DND-41 (cell line): ENCODE measurements at regions not wholly inside any gene's neighbourhood (a gene's known extent, or its start where the extent isn't known, plus 50 kb on each side); places are given as distances from the start of the nearest gene placed in this dataset.
"Not testable (repeated sequence)": the region's sequence is repeated elsewhere in the genome, so short reads cannot be mapped to it uniquely, and the experiment has no call there.

Experiments used
- ATAC-seq: fragments of 200-7000 bp; cut with Tn5 transposase; 3 replicates; pipeline ENCODE4 v1.9.1; 2021; ENCODE audit warnings: low read depth; ENCODE audit not compliant: insufficient read depth
- DNase-seq: peaks from one replicate; pipeline ENCODE4 v3.0.0-alpha.2; 2020
- H2AFZ ChIP-seq: 2 replicates; pipeline ENCODE4 v1.6.0; 2012; ENCODE audit warnings: low read depth, low read length
- H3K27ac ChIP-seq: 2 replicates; pipeline ENCODE4 v1.5.1; 2012; ENCODE audit warnings: low read length, inconsistent platforms
- H3K27me3 ChIP-seq: fragments of 200-600 bp; sonication (generic); 2 replicates; pipeline ENCODE4 v1.6.0; 2012; ENCODE audit warnings: low read length, mild to moderate bottlenecking, inconsistent platforms; ENCODE audit not compliant: insufficient read depth, poor library complexity
- H3K36me3 ChIP-seq: 2 replicates; pipeline ENCODE4 v1.5.1; 2012; ENCODE audit warnings: low read length, inconsistent platforms; ENCODE audit not compliant: insufficient read depth
- H3K4me1 ChIP-seq: 2 replicates; pipeline ENCODE4 v1.5.1; 2012; ENCODE audit warnings: mild to moderate bottlenecking, low read length; ENCODE audit not compliant: insufficient read depth
- H3K4me2 ChIP-seq: 2 replicates; pipeline ENCODE4 v1.6.0; 2012; ENCODE audit warnings: mild to moderate bottlenecking, moderate library complexity, low read length, inconsistent platforms; ENCODE audit not compliant: insufficient read depth
- H3K4me3 ChIP-seq, 2 experiments: fragments of 200-600 bp in 1 of 2; shearing (Covaris generic) in 1 of 2; 2 replicates each; pipeline ENCODE4 v1.5.1; 2012 to 2016; ENCODE audit warnings: inconsistent platforms in 2 of 2, low read length in 2 of 2, mild to moderate bottlenecking in 2 of 2, low read depth in 1 of 2, moderate library complexity in 1 of 2
- H3K79me2 ChIP-seq: 2 replicates; pipeline ENCODE4 v1.6.0; 2012; ENCODE audit warnings: low read length, inconsistent platforms; ENCODE audit not compliant: insufficient read depth
- H3K9ac ChIP-seq: 2 replicates; pipeline ENCODE4 v1.6.0; 2012; ENCODE audit warnings: low read depth, mild to moderate bottlenecking, inconsistent platforms, low read length, moderate library complexity
- H3K9me3 ChIP-seq: 2 replicates; pipeline ENCODE4 v1.5.1; 2012; ENCODE audit warnings: low read length, moderate library complexity, mild to moderate bottlenecking, inconsistent platforms; ENCODE audit not compliant: insufficient read depth, severe bottlenecking
- H4K20me1 ChIP-seq: 2 replicates; pipeline ENCODE4 v1.6.0; 2012; ENCODE audit warnings: low read length; ENCODE audit not compliant: insufficient read depth
- EZH2 ChIP-seq: IDR thresholded peaks from 3 replicates; pipeline ENCODE4 v1.6.1; 2012; ENCODE audit warnings: borderline replicate concordance, low read depth, mild to moderate bottlenecking, moderate library complexity, low read length, inconsistent platforms; ENCODE audit not compliant: severe bottlenecking
- TF ChIP-seq, protein P1 (sequence below): IDR thresholded peaks from 2 replicates; pipeline ENCODE4 v1.5.1; 2012; ENCODE audit warnings: borderline replicate concordance, low read length, moderate library complexity, mild to moderate bottlenecking; ENCODE audit not compliant: poor library complexity, severe bottlenecking; ENCODE audit errors: extremely low read depth

DNA sequence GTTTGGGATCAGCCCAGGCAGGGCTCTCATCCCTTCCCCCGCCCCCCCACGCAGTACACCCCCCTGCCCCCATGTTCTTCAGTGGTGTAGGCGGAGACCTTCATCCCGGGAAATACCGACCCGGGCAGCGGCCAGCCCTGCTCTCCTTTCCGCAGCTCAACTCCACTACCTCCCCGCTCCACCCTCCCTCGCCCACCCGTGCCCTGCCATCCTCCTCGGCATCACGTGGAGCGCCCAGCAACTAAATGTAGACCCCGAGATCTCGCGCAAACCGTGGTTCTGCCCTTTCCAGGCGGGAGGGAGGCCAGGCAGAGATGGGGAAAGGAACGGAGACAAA lies 1932.2 kb upstream of the DEFB115 start:
- no peak overlapping the region for H3K27ac ChIP-seq
- no peak overlapping the region for H3K4me3 ChIP-seq
- DNase-seq: no peak
- H3K79me2 ChIP-seq: no peaks in the 10 kb centered on the region
- no peak overlapping the region for H3K9ac ChIP-seq
- no peaks in the 10 kb centered on the region for H4K20me1 ChIP-seq
- H3K27me3 ChIP-seq: no peaks in the 10 kb centered on the region
- no peaks in the 10 kb centered on the region for H3K36me3 ChIP-seq
- H3K4me1 ChIP-seq: no peaks in the 10 kb centered on the region
- TF ChIP-seq, protein P1, sequence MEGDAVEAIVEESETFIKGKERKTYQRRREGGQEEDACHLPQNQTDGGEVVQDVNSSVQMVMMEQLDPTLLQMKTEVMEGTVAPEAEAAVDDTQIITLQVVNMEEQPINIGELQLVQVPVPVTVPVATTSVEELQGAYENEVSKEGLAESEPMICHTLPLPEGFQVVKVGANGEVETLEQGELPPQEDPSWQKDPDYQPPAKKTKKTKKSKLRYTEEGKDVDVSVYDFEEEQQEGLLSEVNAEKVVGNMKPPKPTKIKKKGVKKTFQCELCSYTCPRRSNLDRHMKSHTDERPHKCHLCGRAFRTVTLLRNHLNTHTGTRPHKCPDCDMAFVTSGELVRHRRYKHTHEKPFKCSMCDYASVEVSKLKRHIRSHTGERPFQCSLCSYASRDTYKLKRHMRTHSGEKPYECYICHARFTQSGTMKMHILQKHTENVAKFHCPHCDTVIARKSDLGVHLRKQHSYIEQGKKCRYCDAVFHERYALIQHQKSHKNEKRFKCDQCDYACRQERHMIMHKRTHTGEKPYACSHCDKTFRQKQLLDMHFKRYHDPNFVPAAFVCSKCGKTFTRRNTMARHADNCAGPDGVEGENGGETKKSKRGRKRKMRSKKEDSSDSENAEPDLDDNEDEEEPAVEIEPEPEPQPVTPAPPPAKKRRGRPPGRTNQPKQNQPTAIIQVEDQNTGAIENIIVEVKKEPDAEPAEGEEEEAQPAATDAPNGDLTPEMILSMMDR: no peak
- no peak for TF ChIP-seq EZH2
- no peak for ATAC-seq
- no peak overlapping the region for H3K4me2 ChIP-seq
- no peak overlapping the region for H2AFZ ChIP-seq
- peaks cover 10% of the 10 kb centered on the region for H3K9me3 ChIP-seq

DNA sequence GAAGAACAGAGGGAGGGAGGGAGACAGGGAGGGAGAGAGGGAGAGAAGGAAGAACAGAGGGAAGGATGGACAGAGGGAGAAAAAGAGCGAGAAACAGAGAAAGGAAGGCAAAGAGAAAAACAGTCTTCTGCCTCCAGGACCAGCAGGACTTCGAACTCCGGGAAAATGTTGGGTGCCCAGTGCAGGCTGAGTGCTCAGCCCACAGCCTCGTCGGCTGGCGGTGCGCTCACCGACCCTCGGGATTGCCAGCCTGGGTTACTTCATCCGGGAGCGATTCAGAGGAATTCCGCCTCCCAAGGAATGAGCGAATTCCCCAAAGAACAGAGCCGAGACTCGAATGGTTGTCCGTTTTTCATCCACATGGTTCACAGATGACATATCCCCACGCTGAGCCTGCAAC lies 1931.7 kb upstream of the DEFB115 start:
- not testable (repeated sequence) for H3K4me1 ChIP-seq, DNase-seq, H3K4me3 ChIP-seq, H3K27me3 ChIP-seq, ATAC-seq, H3K4me2 ChIP-seq, H3K79me2 ChIP-seq, H4K20me1 ChIP-seq, H3K36me3 ChIP-seq, H2AFZ ChIP-seq, H3K9ac ChIP-seq, H3K27ac ChIP-seq
- peaks cover 13% of the 10 kb centered on the region for H3K9me3 ChIP-seq

DNA sequence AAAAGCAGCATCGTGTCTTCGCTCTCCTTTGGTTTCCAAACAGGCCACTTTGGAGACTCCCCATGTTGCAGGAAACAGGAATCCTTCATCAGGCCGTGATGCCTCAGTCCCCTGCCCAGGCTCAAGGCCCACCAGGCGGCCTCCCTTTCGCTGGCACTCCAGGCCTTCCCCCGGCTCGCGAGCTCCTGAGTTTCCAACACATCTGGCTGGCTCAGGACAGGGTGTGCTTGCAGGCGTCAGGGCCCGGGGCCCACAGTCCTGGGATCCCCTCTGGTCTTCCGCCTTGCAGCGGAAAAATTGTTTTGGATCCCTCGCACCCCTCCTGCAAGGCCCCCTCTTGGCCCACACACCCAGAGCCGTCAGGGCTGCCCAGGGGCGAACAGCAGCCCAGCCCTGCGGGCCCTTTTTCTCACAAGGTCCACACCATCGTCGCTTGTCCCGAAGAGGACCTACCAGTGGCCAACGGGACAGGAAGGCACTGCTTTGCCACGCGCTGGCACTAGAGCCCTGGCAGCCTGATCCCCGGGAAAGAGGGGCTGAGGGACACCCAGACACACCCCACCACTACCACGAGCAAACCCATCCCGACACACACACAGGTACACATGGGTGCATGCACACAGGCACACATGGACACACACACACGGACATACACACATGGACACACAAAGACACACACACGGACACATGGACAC lies 1930.9 kb upstream of the DEFB115 start:
- H3K27me3 ChIP-seq: no peaks in the 10 kb centered on the region
- no peaks in the 10 kb centered on the region for H3K4me1 ChIP-seq
- no peak overlapping the region for H3K4me3 ChIP-seq
- no peak overlapping the region for H3K4me2 ChIP-seq
- H2AFZ ChIP-seq: no peak overlapping the region
- H3K79me2 ChIP-seq: no peaks in the 10 kb centered on the region
- no peaks in the 10 kb centered on the region for H3K36me3 ChIP-seq
- H3K27ac ChIP-seq: no peak overlapping the region
- no peaks in the 10 kb centered on the region for H4K20me1 ChIP-seq
- no peak for DNase-seq
- H3K9ac ChIP-seq: no peak overlapping the region
- H3K9me3 ChIP-seq: peaks cover 20% of the 10 kb centered on the region
- TF ChIP-seq, protein P1: no peak
- no peak for TF ChIP-seq EZH2
- ATAC-seq: no peak

DNA sequence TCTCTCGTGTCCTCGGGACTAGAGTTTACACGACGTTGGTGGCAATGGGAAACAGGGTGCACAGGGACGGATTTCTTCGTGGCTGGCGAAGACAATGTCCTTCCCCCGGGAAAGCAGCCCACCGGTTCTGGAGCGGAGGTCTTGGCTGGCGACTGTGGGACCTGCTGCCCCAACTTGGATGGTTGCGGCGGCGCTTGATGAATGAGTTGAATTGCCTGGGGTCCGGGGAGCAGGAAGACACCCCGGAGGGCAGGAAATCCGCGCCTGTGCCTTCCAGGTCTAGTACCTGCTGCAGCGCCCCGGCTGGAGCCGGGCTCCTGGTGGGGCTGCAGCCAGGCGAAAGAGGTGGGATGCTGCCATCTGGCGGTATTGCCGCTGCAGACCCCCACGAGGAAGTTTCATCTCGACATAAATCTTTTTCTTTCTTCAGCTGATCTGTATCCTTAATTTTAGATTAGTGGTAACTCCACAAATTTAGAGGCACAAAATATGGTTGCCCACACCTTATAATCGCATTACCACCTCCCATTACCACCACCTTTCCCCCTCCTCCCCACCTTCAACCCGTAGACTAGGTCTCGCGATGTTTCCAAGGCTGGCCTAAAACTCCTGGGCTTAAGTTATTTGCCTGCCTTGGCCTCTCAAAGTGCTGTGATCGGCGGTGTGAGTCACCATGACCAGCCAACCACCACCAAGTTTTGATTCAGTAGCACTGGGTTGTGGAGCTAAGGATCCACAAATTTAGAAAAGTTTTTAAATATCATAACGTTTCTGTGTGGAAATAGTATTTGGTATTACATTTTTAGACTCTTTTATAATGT lies 1929.7 kb upstream of the DEFB115 start:
- H3K27ac ChIP-seq, H3K36me3 ChIP-seq, H2AFZ ChIP-seq, H3K27me3 ChIP-seq, H3K9ac ChIP-seq, H3K4me1 ChIP-seq, H4K20me1 ChIP-seq, ATAC-seq, H3K4me2 ChIP-seq, H3K79me2 ChIP-seq, H3K4me3 ChIP-seq: not testable (repeated sequence)
- peak; percentile 49 for DNase-seq
- TF ChIP-seq, protein P1: peak; percentile 32
- H3K9me3 ChIP-seq: peaks cover 22% of the 10 kb centered on the region

DNA sequence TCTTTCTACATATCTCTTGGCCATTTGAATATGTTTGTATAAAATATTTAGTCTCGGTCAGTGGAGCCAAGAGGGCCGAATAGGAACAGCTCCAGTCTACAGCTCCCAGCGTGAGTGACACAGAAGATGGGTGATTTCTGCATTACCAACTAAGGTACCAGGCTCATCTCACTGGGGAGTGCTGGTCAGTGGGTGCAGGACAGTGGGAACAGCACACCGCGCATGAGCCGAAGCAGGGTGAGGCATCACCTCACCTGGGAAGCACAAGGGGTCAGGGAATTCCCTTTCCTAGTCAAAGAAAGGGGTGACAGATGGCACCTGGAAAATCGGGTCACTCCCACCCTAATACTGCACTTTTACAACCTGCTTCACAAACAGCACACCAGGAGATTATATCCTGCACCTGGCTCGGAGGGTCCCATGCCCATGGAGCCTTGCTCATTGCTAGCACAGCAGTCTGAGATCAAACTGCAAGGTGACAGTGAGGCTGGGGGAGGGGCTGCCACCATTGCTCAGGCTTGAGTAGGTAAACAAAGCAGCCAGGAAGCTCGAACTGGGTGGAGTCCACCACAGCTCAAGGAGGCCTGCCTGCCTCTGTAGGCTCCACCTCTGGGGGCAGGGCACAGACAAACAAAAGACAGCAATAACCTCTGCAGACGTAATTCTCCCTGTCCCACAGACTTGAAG lies 1926.9 kb upstream of the DEFB115 start:
- H3K4me1 ChIP-seq, H3K27me3 ChIP-seq, H3K4me2 ChIP-seq, ATAC-seq, H2AFZ ChIP-seq, H3K36me3 ChIP-seq, H3K79me2 ChIP-seq, H3K27ac ChIP-seq, H4K20me1 ChIP-seq, DNase-seq, H3K9ac ChIP-seq, H3K4me3 ChIP-seq: not testable (repeated sequence)
- H3K9me3 ChIP-seq: peaks cover 24% of the 10 kb centered on the region
